ENCODE measurements at regions not wholly inside any gene's neighbourhood (a gene's known extent, or its start where the extent isn't known, plus 50 kb on each side); places are given as distances from the start of the nearest gene placed in this dataset.

GRCh38 chr3:21314688-21315087, 436.3 kb downstream of the ZNF385D start:
- TF ChIP-seq HDAC2 (IDR thresholded peaks at IDR 0.05) (no peak), RAD21 (conservative IDR thresholded peaks at IDR 0.05 in 1 of 2, IDR thresholded peaks at IDR 0.05 in 1 of 2) (no peak), HMGXB4 (CRISPR knock-in tag; IDR thresholded peaks at IDR 0.05; ENCODE audit: borderline replicate concordance) (no peak), MAZ (IDR thresholded peaks at IDR 0.05; ENCODE audit: borderline replicate concordance, low read depth, low read length) (no peak), RARB (CRISPR knock-in tag; IDR thresholded peaks at IDR 0.05) (no peak), ZSCAN20 (CRISPR knock-in tag; IDR thresholded peaks at IDR 0.05) (no peak), KDM1A (IDR thresholded peaks at IDR 0.05; ENCODE audit: low read depth) (no peak), CTCF (IDR thresholded peaks at IDR 0.05) (no peak)
- no peak for ATAC-seq
- Histone ChIP-seq H3K4me1 (no peaks in the 10 kb centered on the region), H3K27ac (no peak overlapping the region), H3K4me3 (no peak overlapping the region), H3K9me3 (no peaks in the 10 kb centered on the region), H3K4me2 (no peak overlapping the region)
- 16% methylated on average over 2 of the region's 2 CpGs for WGBS (ENCODE audit: missing lambda C conversion rate)
- ChIA-PET POLR2A (no interaction called here), CTCF (no interaction called here)
- no peak for FAIRE-seq
- DNase-seq (ENCODE audit: low read depth in 1 of 2, low spot score in 1 of 2), result no peak

GRCh38 chr3:21310891-21311290, 440.1 kb downstream of the ZNF385D start:
- CTCF ChIA-PET, result no interaction called here
- FAIRE-seq (no peak), ATAC-seq (no peak), DNase-seq (ENCODE audit: low read depth in 1 of 2, low spot score in 1 of 2) (no peak)
- WGBS (ENCODE audit: missing lambda C conversion rate), result 3% methylated on average over 1 of the region's 1 CpG
- Histone ChIP-seq H3K27ac (no peak overlapping the region), H3K4me1 (no peaks in the 10 kb centered on the region), H3K4me2 (no peak overlapping the region), H3K9me3 (no peaks in the 10 kb centered on the region), H3K4me3 (no peak overlapping the region)
- POLR2A ChIA-PET, result no interaction called here
- no peak for TF ChIP-seq CEBPB (IDR thresholded peaks at IDR 0.05)
- no peak for TF ChIP-seq FOSL2 (IDR thresholded peaks at IDR 0.05)
- TF ChIP-seq FOSL2 (CRISPR knock-in tag; IDR thresholded peaks at IDR 0.05), result peak; percentile 33; the same call in 1 of the 2 replicates
- peak; percentile 28 for TF ChIP-seq MAFK (IDR thresholded peaks at IDR 0.05; ENCODE audit: partially characterized antibody)

- CTCF ChIA-PET, result no interaction called here
- Histone ChIP-seq H3K27ac (no peak overlapping the region), H3K4me3 (no peak overlapping the region), H3K9me3 (no peaks in the 10 kb centered on the region), H3K4me1 (no peaks in the 10 kb centered on the region), H3K4me2 (no peak overlapping the region)
- TF ChIP-seq REST (IDR thresholded peaks at IDR 0.05) (no peak), EHMT2 (IDR thresholded peaks at IDR 0.05; ENCODE audit: low read depth) (no peak), ZFP36 (IDR thresholded peaks at IDR 0.05; ENCODE audit: borderline replicate concordance, partially characterized antibody) (no peak), MAX (IDR thresholded peaks at IDR 0.05) (no peak), EP300 (IDR thresholded peaks at IDR 0.05) (no peak), MAZ (IDR thresholded peaks at IDR 0.05; ENCODE audit: borderline replicate concordance, low read depth, low read length) (no peak), MAFK (IDR thresholded peaks at IDR 0.05; ENCODE audit: partially characterized antibody) (no peak), ESRRA (IDR thresholded peaks at IDR 0.05; ENCODE audit: borderline replicate concordance, low read length) (no peak), RNF2 (IDR thresholded peaks at IDR 0.05; ENCODE audit: borderline replicate concordance, low read depth) (no peak)
- WGBS (ENCODE audit: missing lambda C conversion rate), result 0% methylated on average over 2 of the region's 2 CpGs
- no peak for ATAC-seq
- no peak for DNase-seq (ENCODE audit: low read depth in 1 of 2, low spot score in 1 of 2)
- FAIRE-seq, result no peak
- POLR2A ChIA-PET, result no interaction called here
These were observed 440.8 kb downstream of the ZNF385D start for GRCh38 chr3:21310161-21310560.

Measured in A549 (cell line).